ENCODE measurements at regions not wholly inside any gene's neighbourhood (a gene's known extent, or its start where the extent isn't known, plus 50 kb on each side); places are given as distances from the start of the nearest gene placed in this dataset.

DNA sequence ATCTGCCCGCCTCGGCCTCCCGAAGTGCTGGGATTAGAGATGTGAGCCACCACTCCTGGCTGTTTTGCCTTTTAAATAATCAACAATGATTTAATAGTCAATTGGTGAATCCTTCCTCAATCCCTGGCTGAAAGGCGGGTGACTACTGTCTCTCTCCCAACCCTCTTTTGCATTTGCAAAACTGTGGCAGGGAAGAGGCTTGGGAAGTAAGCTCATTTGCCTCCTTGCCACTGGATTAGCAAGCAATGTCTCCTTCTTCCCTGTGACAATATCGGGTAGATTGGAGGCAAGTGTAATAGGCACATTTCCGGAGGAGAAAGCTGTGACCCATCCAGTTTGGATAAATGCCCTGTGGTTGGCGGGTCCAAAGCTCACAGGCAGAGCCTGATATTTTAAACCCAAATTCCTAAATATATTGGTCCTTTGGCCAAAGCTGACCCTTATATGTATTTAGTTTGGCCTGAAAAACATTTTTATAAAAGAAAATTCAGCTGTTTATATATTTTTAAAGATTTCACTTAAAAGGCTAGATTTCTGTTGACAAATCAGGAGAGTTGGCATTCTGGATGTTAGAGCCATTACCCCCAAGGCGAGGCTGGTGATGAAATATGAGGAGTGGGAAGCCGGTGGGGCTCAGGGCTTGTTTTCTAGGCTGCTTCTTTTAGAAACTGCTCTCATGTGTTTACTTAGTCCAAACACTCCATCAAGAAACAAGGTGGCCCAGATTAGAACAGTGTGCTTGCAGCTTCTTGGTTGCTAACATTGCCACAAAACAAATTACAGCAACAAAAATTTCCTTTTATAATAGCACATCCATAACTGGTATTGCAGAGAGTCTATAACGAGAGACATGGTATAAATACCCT lies 646.9 kb upstream of the TMEM132C start:
- no peak for TF ChIP-seq CTCF (IDR thresholded peaks at IDR 0.05)
- TF ChIP-seq POLR2A (IDR thresholded peaks at IDR 0.05) = no peak
